Endodermal cell (in vitro differentiated cells): ENCODE measurements at regions not wholly inside any gene's neighbourhood (a gene's known extent, or its start where the extent isn't known, plus 50 kb on each side); places are given as distances from the start of the nearest gene placed in this dataset.

ENCODE experiments used
- DNase-seq: peaks from one replicate; pipeline ENCODE4 v3.0.0-alpha.2; 2017
- H3K27ac ChIP-seq: 2 replicates; pipeline ENCODE4 v1.5.1; 2013; ENCODE audit warnings: mild to moderate bottlenecking, low read depth, low read length, moderate library complexity
- H3K27me3 ChIP-seq: 2 replicates; pipeline ENCODE4 v1.6.1; 2013; ENCODE audit warnings: mild to moderate bottlenecking, low read length, moderate library complexity; ENCODE audit not compliant: insufficient read depth, control insufficient read depth, poor library complexity, severe bottlenecking
- H3K36me3 ChIP-seq: 2 replicates; pipeline ENCODE4 v1.7.0; 2013; ENCODE audit warnings: mild to moderate bottlenecking, low read length, moderate library complexity; ENCODE audit not compliant: control insufficient read depth, insufficient read depth
- H3K4me1 ChIP-seq: one replicate; pipeline ENCODE4 v1.7.0; 2013; ENCODE audit warnings: low read length; ENCODE audit not compliant: control insufficient read depth, insufficient read depth
- H3K4me3 ChIP-seq: 2 replicates; pipeline ENCODE4 v1.5.1; 2013; ENCODE audit warnings: mild to moderate bottlenecking, low read length, moderate library complexity
- H3K9ac ChIP-seq: 2 replicates; pipeline ENCODE4 v1.6.1; 2013; ENCODE audit warnings: mild to moderate bottlenecking, low read length, moderate library complexity; ENCODE audit not compliant: poor library complexity, severe bottlenecking; ENCODE audit errors: extremely low read depth
- H3K9me3 ChIP-seq: 2 replicates; pipeline ENCODE4 v1.6.1; 2013; ENCODE audit warnings: mild to moderate bottlenecking, low read length, moderate library complexity; ENCODE audit not compliant: control insufficient read depth
- H3K27ac Mint-ChIP-seq: 2 replicates; pipeline ENCODE4 v1.8.0; 2020; ENCODE audit warnings: mixed read lengths
- H3K27me3 Mint-ChIP-seq: 2 replicates; pipeline ENCODE4 v1.8.0; 2021; ENCODE audit warnings: mild to moderate bottlenecking, mixed read lengths; ENCODE audit not compliant: insufficient read depth
- H3K36me3 Mint-ChIP-seq: 2 replicates; pipeline ENCODE4 v1.8.0; 2020; ENCODE audit warnings: low read depth, mixed read lengths
- H3K4me1 Mint-ChIP-seq: 2 replicates; pipeline ENCODE4 v1.8.0; 2020; ENCODE audit warnings: mixed read lengths
- H3K4me3 Mint-ChIP-seq: 2 replicates; pipeline ENCODE4 v1.8.0; 2020; ENCODE audit warnings: mild to moderate bottlenecking, moderate library complexity, mixed read lengths
- H3K9me3 Mint-ChIP-seq: 2 replicates; pipeline ENCODE4 v1.8.0; 2020; ENCODE audit warnings: mild to moderate bottlenecking, mixed read lengths
- WGBS, 2 experiments: methylation state at CpG; one replicate each; pipeline versions ENCODE4 v1.1.5 to v1.1.7; 2013; ENCODE audit warnings: missing lambda C conversion rate in 2 of 2, mixed read lengths in 1 of 2; ENCODE audit not compliant: insufficient coverage in 1 of 2, insufficient read length in 1 of 2; 5-methylcytosine and 5-hydroxymethylcytosine counted together
- TF ChIP-seq, protein P1 (sequence below): fragments of 200-600 bp; sonication (generic); conservative IDR thresholded peaks from 2 replicates; pipeline ENCODE4 v1.5.0; 2021; ENCODE audit warnings: antibody characterized with exemption, mild to moderate bottlenecking

DNA sequence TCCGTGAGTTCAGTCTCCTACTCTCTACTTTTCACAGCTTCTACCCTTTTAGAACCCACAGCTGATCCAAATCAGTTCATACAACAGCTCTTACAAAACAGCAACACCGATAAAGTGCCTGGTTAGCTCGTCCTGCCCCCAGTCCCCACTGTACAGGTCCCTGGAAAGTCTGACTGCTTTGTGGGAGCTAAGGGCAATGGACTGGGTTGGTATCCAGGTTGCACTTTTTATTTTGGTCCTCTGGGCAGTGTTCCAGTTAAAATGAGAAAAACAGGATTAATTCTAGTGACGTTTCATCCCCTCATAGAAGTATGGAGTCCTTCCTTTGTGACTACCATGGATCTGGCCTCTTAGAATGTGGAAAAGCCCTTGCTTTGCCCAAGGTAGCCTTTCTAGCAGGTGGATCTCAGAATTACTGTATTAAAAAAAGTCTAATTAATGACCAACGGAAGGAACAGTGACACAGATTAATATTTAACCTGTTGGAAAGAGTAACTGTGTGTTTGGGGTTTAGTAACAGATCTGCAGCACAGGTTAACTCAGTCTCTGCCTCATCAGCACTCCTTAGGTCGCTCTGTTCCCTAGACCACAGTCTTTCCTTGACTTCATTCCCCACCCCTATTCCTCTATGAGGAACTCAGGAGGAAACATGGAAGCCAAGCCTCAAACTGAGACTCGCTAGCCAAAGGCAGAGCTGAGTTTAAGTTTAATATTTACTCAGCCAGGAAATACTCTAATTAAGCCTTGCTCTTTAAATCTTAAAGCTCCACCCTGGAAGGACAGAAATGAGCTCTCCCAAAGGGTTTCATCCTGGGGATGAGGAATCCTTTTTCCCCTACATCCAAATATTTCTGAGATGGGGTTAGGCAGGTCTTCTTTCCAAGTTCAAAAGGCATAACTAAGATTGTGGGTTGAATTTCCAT lies 52.8 kb upstream of the ITGA6 start:
- H3K36me3 Mint-ChIP-seq: peaks cover 4% of the 10 kb centered on the region
- peaks cover 3% of the 10 kb centered on the region for H3K4me1 ChIP-seq
- H3K36me3 ChIP-seq: no peaks in the 10 kb centered on the region
- no peak overlapping the region for H3K27ac ChIP-seq
- peaks cover 19% of the 10 kb centered on the region for H3K9me3 Mint-ChIP-seq
- peaks cover 29% of the 10 kb centered on the region for H3K9me3 ChIP-seq
- H3K27me3 ChIP-seq: peaks cover 50% of the 10 kb centered on the region
- TF ChIP-seq, protein P1, sequence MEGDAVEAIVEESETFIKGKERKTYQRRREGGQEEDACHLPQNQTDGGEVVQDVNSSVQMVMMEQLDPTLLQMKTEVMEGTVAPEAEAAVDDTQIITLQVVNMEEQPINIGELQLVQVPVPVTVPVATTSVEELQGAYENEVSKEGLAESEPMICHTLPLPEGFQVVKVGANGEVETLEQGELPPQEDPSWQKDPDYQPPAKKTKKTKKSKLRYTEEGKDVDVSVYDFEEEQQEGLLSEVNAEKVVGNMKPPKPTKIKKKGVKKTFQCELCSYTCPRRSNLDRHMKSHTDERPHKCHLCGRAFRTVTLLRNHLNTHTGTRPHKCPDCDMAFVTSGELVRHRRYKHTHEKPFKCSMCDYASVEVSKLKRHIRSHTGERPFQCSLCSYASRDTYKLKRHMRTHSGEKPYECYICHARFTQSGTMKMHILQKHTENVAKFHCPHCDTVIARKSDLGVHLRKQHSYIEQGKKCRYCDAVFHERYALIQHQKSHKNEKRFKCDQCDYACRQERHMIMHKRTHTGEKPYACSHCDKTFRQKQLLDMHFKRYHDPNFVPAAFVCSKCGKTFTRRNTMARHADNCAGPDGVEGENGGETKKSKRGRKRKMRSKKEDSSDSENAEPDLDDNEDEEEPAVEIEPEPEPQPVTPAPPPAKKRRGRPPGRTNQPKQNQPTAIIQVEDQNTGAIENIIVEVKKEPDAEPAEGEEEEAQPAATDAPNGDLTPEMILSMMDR: no peak
- H3K4me1 Mint-ChIP-seq: peaks cover 7% of the 10 kb centered on the region
- H3K27me3 Mint-ChIP-seq: peaks cover 70% of the 10 kb centered on the region
- no peak overlapping the region for H3K4me3 Mint-ChIP-seq
- H3K27ac Mint-ChIP-seq: no peak overlapping the region
- WGBS, 2 experiments: 89 to 94% methylated on average over 1 to 7 of the region's 7 CpGs
- DNase-seq: no peak
- H3K9ac ChIP-seq: no peak overlapping the region
- H3K4me3 ChIP-seq: no peak overlapping the region

DNA sequence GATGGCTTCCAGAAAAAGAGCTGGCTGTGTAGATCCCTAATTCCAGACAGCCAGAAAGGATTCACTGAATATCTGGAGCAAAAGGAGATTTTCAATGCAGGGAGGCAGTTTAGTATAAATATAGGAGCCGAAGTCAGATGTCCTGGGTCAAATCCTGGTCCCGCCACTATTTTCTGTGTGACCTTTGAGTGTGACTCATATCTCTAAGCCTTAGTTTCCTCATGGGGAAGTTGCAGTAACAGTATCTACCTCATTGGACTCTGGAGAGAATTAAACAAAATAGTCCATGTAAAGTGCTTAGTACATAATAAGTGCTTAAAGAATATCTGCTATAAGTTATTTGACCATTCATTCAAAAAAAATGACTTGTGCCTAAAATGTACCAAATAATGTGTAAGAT lies 52.1 kb upstream of the ITGA6 start:
- peaks cover 7% of the 10 kb centered on the region for H3K4me1 ChIP-seq
- H3K27me3 Mint-ChIP-seq: peaks cover 75% of the 10 kb centered on the region
- H3K9me3 Mint-ChIP-seq: peaks cover 19% of the 10 kb centered on the region
- H3K27ac ChIP-seq: no peak overlapping the region
- H3K27ac Mint-ChIP-seq: no peak overlapping the region
- WGBS, 2 experiments: 88 to 89% methylated on average over 2 of the region's 2 CpGs
- H3K36me3 ChIP-seq: no peaks in the 10 kb centered on the region
- H3K9me3 ChIP-seq: peaks cover 22% of the 10 kb centered on the region
- peaks cover 12% of the 10 kb centered on the region for H3K4me1 Mint-ChIP-seq
- no peak overlapping the region for H3K4me3 Mint-ChIP-seq
- H3K4me3 ChIP-seq: no peak overlapping the region
- no peak overlapping the region for H3K9ac ChIP-seq
- TF ChIP-seq, protein P1: no peak
- peaks cover 50% of the 10 kb centered on the region for H3K27me3 ChIP-seq
- peaks cover 3% of the 10 kb centered on the region for H3K36me3 Mint-ChIP-seq
- no peak for DNase-seq

DNA sequence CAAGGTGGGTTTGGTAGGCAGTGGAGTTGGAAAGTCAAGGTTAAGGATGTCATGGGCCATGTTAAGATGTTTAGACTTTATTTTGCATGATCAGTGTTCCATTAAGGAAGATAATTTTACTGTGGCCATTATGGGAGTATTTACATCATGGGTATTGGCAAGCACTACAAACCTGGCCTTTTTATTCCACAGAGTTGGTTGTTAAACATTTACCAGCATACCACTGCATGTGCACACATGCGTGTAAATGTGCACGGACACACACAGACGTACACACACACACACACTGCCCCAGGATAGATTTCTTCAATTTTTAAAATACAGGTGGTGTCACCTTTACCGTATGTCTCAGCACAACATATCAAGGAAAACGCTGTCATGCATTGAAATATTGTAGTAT lies 51.4 kb upstream of the ITGA6 start:
- no peak overlapping the region for H3K27ac Mint-ChIP-seq
- Histone ChIP-seq H3K36me3 (no peaks in the 10 kb centered on the region), H3K27me3 (peaks cover 50% of the 10 kb centered on the region), H3K4me3 (no peak overlapping the region), H3K27ac (no peak overlapping the region), H3K9me3 (peaks cover 15% of the 10 kb centered on the region), H3K4me1 (peaks cover 12% of the 10 kb centered on the region), H3K9ac (no peak overlapping the region)
- H3K9me3 Mint-ChIP-seq: peaks cover 12% of the 10 kb centered on the region
- peaks cover 19% of the 10 kb centered on the region for H3K4me1 Mint-ChIP-seq
- no peak overlapping the region for H3K4me3 Mint-ChIP-seq
- H3K36me3 Mint-ChIP-seq: peaks cover 3% of the 10 kb centered on the region
- TF ChIP-seq, protein P1: no peak
- WGBS, 2 experiments: 86 to 100% methylated on average over 2 to 5 of the region's 5 CpGs
- peaks cover 72% of the 10 kb centered on the region for H3K27me3 Mint-ChIP-seq
- DNase-seq: no peak
